HepG2 (cell line): ENCODE measurements at regions not wholly inside any gene's neighbourhood (a gene's known extent, or its start where the extent isn't known, plus 50 kb on each side); places are given as distances from the start of the nearest gene placed in this dataset.

ENCODE experiments used
- ATAC-seq: fragments of 200-7000 bp; cut with Tn5 transposase; 3 replicates; pipeline ENCODE4 v1.9.1; 2020; ENCODE audit warnings: mild to moderate bottlenecking, moderate library complexity
- BruUV-seq: library from RNA; stranded (reverse); fragments of 400-500 nt; replicated peaks from 2 replicates; lab custom pipeline; 2021; lab: Mats Ljungman, UMichigan
- CTCF ChIA-PET: fragments of 300-600 bp; formaldehyde crosslinking; extraction: SDS; loops from one replicate; lab custom pipeline; 2021; ENCODE audit warnings: low total read pairs, inconsistent platforms, low intra/inter-chr PET ratio; lab: Yijun Ruan, JAX
- POLR2A ChIA-PET: fragments of 350-600 bp; sonication (Branson Sonifier 250); formaldehyde crosslinking; loops from one replicate; lab custom pipeline; 2020; ENCODE audit warnings: antibody characterized with exemption, inconsistent platforms; lab: Yijun Ruan, JAX
- DNase-seq: peaks from one replicate; pipeline ENCODE4 v3.0.0-alpha.2; 2015; ENCODE audit warnings: low spot score
- FAIRE-seq: peaks from 3 replicates; lab custom pipeline; 2011; peaks lifted over from hg19 to GRCh38; lab: Jason Lieb, UNC
- H2AFZ ChIP-seq: one replicate; pipeline ENCODE4 v1.6.1; 2011; ENCODE audit warnings: low read length, inconsistent platforms
- H3K27ac ChIP-seq: fragments of 300-600 bp; 3 replicates; pipeline ENCODE4 v1.8.0; 2011; ENCODE audit warnings: mixed run types, mild to moderate bottlenecking, mixed read lengths, low read length, inconsistent platforms; ENCODE audit not compliant: insufficient read depth; ENCODE audit errors: extremely low read length
- H3K27me3 ChIP-seq, 2 experiments: fragments of 200-600 bp in 1 of 2; 2 replicates in 1 of 2; 3 replicates in 1 of 2; pipeline versions ENCODE4 v1.6.0 to v1.8.0; 2011; ENCODE audit warnings: low read length in 2 of 2, mild to moderate bottlenecking in 2 of 2, moderate library complexity in 2 of 2, inconsistent platforms in 1 of 2; ENCODE audit not compliant: insufficient read depth in 2 of 2, control insufficient read depth in 1 of 2
- H3K36me3 ChIP-seq, 2 experiments: fragments of 200-600 bp in 1 of 2; replicated peaks in 1 of 2; 2 replicates in 1 of 2; 3 replicates in 1 of 2; pipeline versions ENCODE4 v1.5.1 to v1.8.0; 2011; ENCODE audit warnings: low read length in 2 of 2, inconsistent platforms in 1 of 2; ENCODE audit not compliant: insufficient read depth in 2 of 2, control insufficient read depth in 1 of 2
- H3K4me1 ChIP-seq: 2 replicates; pipeline ENCODE4 v1.5.1; 2012; ENCODE audit warnings: low read length, inconsistent platforms; ENCODE audit not compliant: insufficient read depth
- H3K4me2 ChIP-seq: 2 replicates; pipeline ENCODE4 v1.6.0; 2011; ENCODE audit warnings: low read depth, low read length, inconsistent platforms
- H3K4me3 ChIP-seq, 3 experiments: fragments of 200-600 bp in 1 of 3; sonication (generic), shearing (Covaris generic) in 1 of 3; replicated peaks in 1 of 3; 2 replicates each; pipeline ENCODE4 v1.5.1; 2011 to 2016; ENCODE audit warnings: low read length in 3 of 3, inconsistent platforms in 2 of 3, low read depth in 2 of 3, mild to moderate bottlenecking in 2 of 3, control low read depth in 1 of 3, mixed read lengths in 1 of 3; ENCODE audit not compliant: insufficient read depth in 1 of 3
- H3K79me2 ChIP-seq: one replicate; pipeline ENCODE4 v1.6.1; 2011; ENCODE audit warnings: low read length, inconsistent platforms; ENCODE audit not compliant: insufficient read depth
- H3K9ac ChIP-seq: 2 replicates; pipeline ENCODE4 v1.6.0; 2011; ENCODE audit warnings: mild to moderate bottlenecking, low read depth, low read length, inconsistent platforms; ENCODE audit not compliant: insufficient read depth
- H3K9me3 ChIP-seq: 2 replicates; pipeline ENCODE4 v1.5.1; 2012; ENCODE audit warnings: mild to moderate bottlenecking, low read length
- H4K20me1 ChIP-seq: 2 replicates; pipeline ENCODE4 v1.6.0; 2011; ENCODE audit warnings: inconsistent platforms, mild to moderate bottlenecking, low read length, moderate library complexity; ENCODE audit not compliant: insufficient read depth
- DR1 ChIP-seq: sonication (generic); formaldehyde crosslinking; IDR thresholded peaks from 2 replicates; pipeline ENCODE4 v1.8.0; 2021; ENCODE audit warnings: mild to moderate bottlenecking, missing genetic modification reagents, inconsistent platforms
- FOSL2 ChIP-seq: sonication (generic); formaldehyde crosslinking; IDR thresholded peaks from 2 replicates; pipeline ENCODE4 v1.4.0; 2020; ENCODE audit warnings: missing genetic modification reagents
- GLI4 ChIP-seq: sonication (generic); formaldehyde crosslinking; IDR thresholded peaks from 2 replicates; pipeline ENCODE4 v1.5.1; 2020; ENCODE audit warnings: missing genetic modification reagents, mild to moderate bottlenecking, moderate library complexity, borderline replicate concordance
- MED13 ChIP-seq: sonication (generic); formaldehyde crosslinking; IDR thresholded peaks from 2 replicates; pipeline ENCODE4 v1.5.0; 2020; ENCODE audit warnings: missing genetic modification reagents
- MIXL1 ChIP-seq: IDR thresholded peaks from 2 replicates; pipeline ENCODE4 v1.6.1; 2016
- NR1H2 ChIP-seq: sonication (generic); formaldehyde crosslinking; IDR thresholded peaks from 2 replicates; pipeline ENCODE4 v1.8.1; 2022; ENCODE audit warnings: low read depth, missing genetic modification reagents, borderline replicate concordance
- PITX1 ChIP-seq: sonication (generic); formaldehyde crosslinking; IDR thresholded peaks from 2 replicates; pipeline ENCODE4 v1.5.1; 2020; ENCODE audit warnings: mild to moderate bottlenecking, missing genetic modification reagents
- ZFP36L2 ChIP-seq: sonication (generic); formaldehyde crosslinking; IDR thresholded peaks from 2 replicates; pipeline ENCODE4 v1.4.0; 2020; ENCODE audit warnings: missing genetic modification reagents
- ZNF124 ChIP-seq: sonication (generic); formaldehyde crosslinking; IDR thresholded peaks from 2 replicates; pipeline ENCODE4 v1.4.0; 2020; ENCODE audit warnings: missing genetic modification reagents
- ZNF619 ChIP-seq: sonication (generic); formaldehyde crosslinking; IDR thresholded peaks from 2 replicates; pipeline ENCODE4 v1.4.0; 2020; ENCODE audit warnings: mild to moderate bottlenecking, missing genetic modification reagents
- ZNF841 ChIP-seq: sonication (generic); formaldehyde crosslinking; IDR thresholded peaks from 2 replicates; pipeline ENCODE4 v1.8.1; 2023; ENCODE audit warnings: missing genetic modification reagents, borderline replicate concordance
- WGBS: methylation state at CpG from one replicate; pipeline ENCODE4 v1.1.6; 2017; ENCODE audit warnings: low lambda C conversion rate; 5-methylcytosine and 5-hydroxymethylcytosine counted together
- in situ Hi-C: cut with HindIII; loops from 2 replicates; pipeline ENCODE4 v1.10.0; 2017; ENCODE audit warnings: low pct_unique_long_range_greater_than_20kb; ENCODE audit not compliant: extremely low pct_ligation_motif_present
- intact Hi-C: fragments of 100-400 bp; cut with micrococcal nuclease; formaldehyde crosslinking; loops from one replicate; pipeline ENCODE4 v1.10.0; 2022; ENCODE audit not compliant: unreplicated experiment
- TF ChIP-seq, protein P1 (sequence below): sonication (generic); formaldehyde crosslinking; IDR thresholded peaks from 2 replicates; pipeline ENCODE4 v1.5.0; 2020; ENCODE audit warnings: mild to moderate bottlenecking, missing genetic modification reagents, moderate library complexity
- TF ChIP-seq, protein P2 (sequence below): fragments of 450-650 bp; IDR thresholded peaks from 2 replicates; pipeline ENCODE4 v1.6.1; 2016
- TF ChIP-seq, protein P3 (sequence below): sonication (generic); formaldehyde crosslinking; conservative IDR thresholded peaks from 2 replicates; pipeline ENCODE4 v1.8.0; 2022; ENCODE audit warnings: missing genetic modification reagents

DNA sequence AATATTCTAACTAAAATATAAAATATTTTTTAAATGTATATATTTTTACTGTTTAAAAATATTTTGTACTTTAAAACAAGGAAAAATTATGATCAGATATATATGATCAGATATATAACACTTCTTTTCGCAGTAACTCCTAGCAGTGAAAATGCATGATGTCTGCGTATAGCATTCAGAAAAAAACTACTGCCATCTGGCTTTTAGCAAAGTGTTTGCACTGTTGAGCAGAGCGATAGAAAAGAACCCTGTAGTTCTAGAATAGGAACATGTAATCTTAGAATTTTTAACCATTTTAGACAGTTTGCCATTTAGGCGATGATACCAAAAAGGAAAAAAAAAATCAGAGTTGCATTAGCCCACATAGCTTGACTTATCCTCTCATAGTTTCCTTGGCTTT, 370.4 kb upstream of the ANO3 start:
- H3K36me3 ChIP-seq: no peaks in the 10 kb centered on the region
- no peak for DNase-seq
- no peak overlapping the region for H3K27ac ChIP-seq
- H3K4me1 ChIP-seq: no peaks in the 10 kb centered on the region
- no TSS peak for BruUV-seq
- H3K9ac ChIP-seq: no peak overlapping the region
- H3K79me2 ChIP-seq: no peaks in the 10 kb centered on the region
- under 1% methylated on average over 4 of the region's 4 CpGs for WGBS
- no peaks in the 10 kb centered on the region for H3K27me3 ChIP-seq
- ATAC-seq: no peak
- ChIA-PET POLR2A (no interaction called here), CTCF (no interaction called here)
- FAIRE-seq: no peak
- no peak overlapping the region for H3K4me3 ChIP-seq
- no peaks in the 10 kb centered on the region for H4K20me1 ChIP-seq
- intact Hi-C loops: no loop called here
- no peak overlapping the region for H3K4me2 ChIP-seq
- H3K9me3 ChIP-seq: no peaks in the 10 kb centered on the region
- TF ChIP-seq, protein P1, sequence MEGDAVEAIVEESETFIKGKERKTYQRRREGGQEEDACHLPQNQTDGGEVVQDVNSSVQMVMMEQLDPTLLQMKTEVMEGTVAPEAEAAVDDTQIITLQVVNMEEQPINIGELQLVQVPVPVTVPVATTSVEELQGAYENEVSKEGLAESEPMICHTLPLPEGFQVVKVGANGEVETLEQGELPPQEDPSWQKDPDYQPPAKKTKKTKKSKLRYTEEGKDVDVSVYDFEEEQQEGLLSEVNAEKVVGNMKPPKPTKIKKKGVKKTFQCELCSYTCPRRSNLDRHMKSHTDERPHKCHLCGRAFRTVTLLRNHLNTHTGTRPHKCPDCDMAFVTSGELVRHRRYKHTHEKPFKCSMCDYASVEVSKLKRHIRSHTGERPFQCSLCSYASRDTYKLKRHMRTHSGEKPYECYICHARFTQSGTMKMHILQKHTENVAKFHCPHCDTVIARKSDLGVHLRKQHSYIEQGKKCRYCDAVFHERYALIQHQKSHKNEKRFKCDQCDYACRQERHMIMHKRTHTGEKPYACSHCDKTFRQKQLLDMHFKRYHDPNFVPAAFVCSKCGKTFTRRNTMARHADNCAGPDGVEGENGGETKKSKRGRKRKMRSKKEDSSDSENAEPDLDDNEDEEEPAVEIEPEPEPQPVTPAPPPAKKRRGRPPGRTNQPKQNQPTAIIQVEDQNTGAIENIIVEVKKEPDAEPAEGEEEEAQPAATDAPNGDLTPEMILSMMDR (CRISPR knock-in tag): 0 out of 2 replicates have a peak, but pooled peaks have one; percentile 13
- TF ChIP-seq ZNF124 (CRISPR knock-in tag) (no peak), FOSL2 (CRISPR knock-in tag) (no peak)
- in situ Hi-C loops: no loop called here
- H2AFZ ChIP-seq: no peak overlapping the region

DNA sequence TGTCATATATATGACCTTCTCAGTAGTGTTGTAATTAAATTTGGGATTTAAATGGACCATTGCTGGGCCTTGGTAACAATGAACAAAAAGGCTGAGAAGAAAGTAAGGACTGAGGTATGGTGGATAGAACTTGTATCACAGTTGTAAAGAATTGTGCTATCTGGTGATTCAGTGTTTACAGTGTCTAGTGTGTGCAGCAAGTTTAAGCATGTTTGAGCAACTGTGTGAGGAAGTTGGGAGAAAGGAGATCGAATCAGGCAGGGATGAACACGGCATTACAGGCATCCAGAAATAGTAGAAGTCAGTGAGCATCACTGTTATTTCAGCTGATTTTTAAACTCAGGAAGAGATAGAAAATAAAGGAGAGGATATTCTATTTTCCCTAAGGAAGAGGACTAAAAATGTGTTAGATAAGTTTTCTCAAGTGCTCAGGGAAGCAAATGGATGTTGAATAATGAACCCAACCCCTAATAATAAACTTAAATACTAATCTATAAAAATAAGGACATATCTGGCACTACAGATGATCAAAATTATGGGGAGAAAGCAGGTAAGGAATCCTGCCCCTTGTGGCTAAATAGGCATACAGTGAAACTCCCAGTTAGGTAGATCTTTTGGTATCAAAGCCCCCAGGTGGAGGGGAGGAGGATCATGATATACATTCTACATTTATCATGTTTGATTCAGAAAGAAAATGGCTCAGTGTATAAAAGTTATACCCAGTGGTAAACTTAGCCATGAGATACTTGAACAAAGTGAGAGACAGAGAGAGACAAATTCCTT, 361.0 kb upstream of the ANO3 start:
- H3K9me3 ChIP-seq: no peaks in the 10 kb centered on the region
- in situ Hi-C loops: no loop called here
- no peak for TF ChIP-seq ZFP36L2 (CRISPR knock-in tag)
- no peak for TF ChIP-seq ZNF841 (CRISPR knock-in tag)
- no peak for TF ChIP-seq NR1H2 (CRISPR knock-in tag)
- TF ChIP-seq, protein P2, sequence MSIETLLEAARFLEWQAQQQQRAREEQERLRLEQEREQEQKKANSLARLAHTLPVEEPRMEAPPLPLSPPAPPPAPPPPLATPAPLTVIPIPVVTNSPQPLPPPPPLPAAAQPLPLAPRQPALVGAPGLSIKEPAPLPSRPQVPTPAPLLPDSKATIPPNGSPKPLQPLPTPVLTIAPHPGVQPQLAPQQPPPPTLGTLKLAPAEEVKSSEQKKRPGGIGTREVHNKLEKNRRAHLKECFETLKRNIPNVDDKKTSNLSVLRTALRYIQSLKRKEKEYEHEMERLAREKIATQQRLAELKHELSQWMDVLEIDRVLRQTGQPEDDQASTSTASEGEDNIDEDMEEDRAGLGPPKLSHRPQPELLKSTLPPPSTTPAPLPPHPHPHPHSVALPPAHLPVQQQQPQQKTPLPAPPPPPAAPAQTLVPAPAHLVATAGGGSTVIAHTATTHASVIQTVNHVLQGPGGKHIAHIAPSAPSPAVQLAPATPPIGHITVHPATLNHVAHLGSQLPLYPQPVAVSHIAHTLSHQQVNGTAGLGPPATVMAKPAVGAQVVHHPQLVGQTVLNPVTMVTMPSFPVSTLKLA: no peak
- TF ChIP-seq PITX1 (CRISPR knock-in tag): no peak
- TF ChIP-seq, protein P3, sequence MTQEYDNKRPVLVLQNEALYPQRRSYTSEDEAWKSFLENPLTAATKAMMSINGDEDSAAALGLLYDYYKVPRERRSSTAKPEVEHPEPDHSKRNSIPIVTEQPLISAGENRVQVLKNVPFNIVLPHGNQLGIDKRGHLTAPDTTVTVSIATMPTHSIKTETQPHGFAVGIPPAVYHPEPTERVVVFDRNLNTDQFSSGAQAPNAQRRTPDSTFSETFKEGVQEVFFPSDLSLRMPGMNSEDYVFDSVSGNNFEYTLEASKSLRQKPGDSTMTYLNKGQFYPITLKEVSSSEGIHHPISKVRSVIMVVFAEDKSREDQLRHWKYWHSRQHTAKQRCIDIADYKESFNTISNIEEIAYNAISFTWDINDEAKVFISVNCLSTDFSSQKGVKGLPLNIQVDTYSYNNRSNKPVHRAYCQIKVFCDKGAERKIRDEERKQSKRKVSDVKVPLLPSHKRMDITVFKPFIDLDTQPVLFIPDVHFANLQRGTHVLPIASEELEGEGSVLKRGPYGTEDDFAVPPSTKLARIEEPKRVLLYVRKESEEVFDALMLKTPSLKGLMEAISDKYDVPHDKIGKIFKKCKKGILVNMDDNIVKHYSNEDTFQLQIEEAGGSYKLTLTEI: no peak
- no peak for TF ChIP-seq DR1
- TF ChIP-seq MED13 (CRISPR knock-in tag): no peak
- TF ChIP-seq GLI4: no peak
- TF ChIP-seq MIXL1 (CRISPR knock-in tag): no peak
- no peak for TF ChIP-seq ZNF619 (CRISPR knock-in tag)

More for the DNA sequence above, 361.0 kb upstream of the ANO3 start:
- no peak overlapping the region for H2AFZ ChIP-seq
- H3K4me1 ChIP-seq: no peaks in the 10 kb centered on the region
- no peak overlapping the region for H3K9ac ChIP-seq
- CTCF ChIA-PET: no interaction called here
- no peaks in the 10 kb centered on the region for H3K79me2 ChIP-seq
- no peaks in the 10 kb centered on the region for H3K27me3 ChIP-seq
- H3K36me3 ChIP-seq: no peaks in the 10 kb centered on the region
- intact Hi-C loops: no loop called here
- no peak overlapping the region for H3K4me3 ChIP-seq
- DNase-seq: no peak
- ATAC-seq: peak; percentile 45; the same call in 2 of the 3 replicates
- POLR2A ChIA-PET: no interaction called here
- 0% methylated on average over 2 of the region's 2 CpGs for WGBS
- H3K4me2 ChIP-seq: no peak overlapping the region
- no peak for FAIRE-seq
- no peak overlapping the region for H3K27ac ChIP-seq
- H4K20me1 ChIP-seq: no peaks in the 10 kb centered on the region
- BruUV-seq: no TSS peak
